ENCODE measurements at regions not wholly inside any gene's neighbourhood (a gene's known extent, or its start where the extent isn't known, plus 50 kb on each side); places are given as distances from the start of the nearest gene placed in this dataset.

- no peaks in the 10 kb centered on the region for H3K9me2 ChIP-seq (replicated peaks; ENCODE audit: control insufficient read depth, low read length)
- H3K4me1 ChIP-seq (ENCODE audit: control insufficient read depth, low read length): no peaks in the 10 kb centered on the region
- H3K79me2 ChIP-seq (ENCODE audit: control insufficient read depth, low read length): no peaks in the 10 kb centered on the region
- H3F3A ChIP-seq (ENCODE audit: control insufficient read depth, insufficient read depth): no peaks in the 10 kb centered on the region
- no peak overlapping the region for H3K4me2 ChIP-seq (ENCODE audit: low read length)
- H3K27me3 ChIP-seq (ENCODE audit: control insufficient read depth, low read length): peaks cover 3% of the 10 kb centered on the region; the same call in 1 of the 2 replicates
- no peak overlapping the region for H3K4me3 ChIP-seq (ENCODE audit: low read length)
- H3K27ac ChIP-seq (ENCODE audit: low read depth, low read length): no peak overlapping the region
- TF ChIP-seq CTCF (IDR thresholded peaks at IDR 0.05; ENCODE audit: low read depth, low read length, poor library complexity, severe bottlenecking): no peak
- H3K36me3 ChIP-seq (ENCODE audit: control insufficient read depth, low read length): no peaks in the 10 kb centered on the region
- no peaks in the 10 kb centered on the region for H4K20me1 ChIP-seq (ENCODE audit: control insufficient read depth, insufficient read depth, low read depth, low read length)
- no peaks in the 10 kb centered on the region for H3K9me3 ChIP-seq (ENCODE audit: control insufficient read depth, insufficient read depth, low read length)
Measured at GRCh38 chr1:30381671-30382365, 341.6 kb downstream of the MATN1 start.

GRCh38 chr1:30381266-30381665, 342.1 kb downstream of the MATN1 start:
- Histone ChIP-seq H4K20me1 (ENCODE audit: control insufficient read depth, insufficient read depth, low read depth, low read length) (no peaks in the 10 kb centered on the region), H3K4me2 (ENCODE audit: low read length) (no peak overlapping the region), H3F3A (ENCODE audit: control insufficient read depth, insufficient read depth) (no peaks in the 10 kb centered on the region), H3K4me1 (ENCODE audit: control insufficient read depth, low read length) (no peaks in the 10 kb centered on the region), H3K9me2 (replicated peaks; ENCODE audit: control insufficient read depth, low read length) (no peaks in the 10 kb centered on the region), H3K9me3 (ENCODE audit: control insufficient read depth, insufficient read depth, low read length) (no peaks in the 10 kb centered on the region), H3K36me3 (ENCODE audit: control insufficient read depth, low read length) (no peaks in the 10 kb centered on the region), H3K27ac (ENCODE audit: low read depth, low read length) (no peak overlapping the region), H3K4me3 (ENCODE audit: low read length) (no peak overlapping the region), H3K27me3 (ENCODE audit: control insufficient read depth, low read length) (peaks cover 3% of the 10 kb centered on the region; the same call in 1 of the 2 replicates), H3K79me2 (ENCODE audit: control insufficient read depth, low read length) (no peaks in the 10 kb centered on the region)
- TF ChIP-seq EZH2phosphoT487 (IDR thresholded peaks at IDR 0.05; ENCODE audit: borderline replicate concordance, low read length): no peak

- Histone ChIP-seq H3K36me3 (ENCODE audit: control insufficient read depth, low read length) (no peaks in the 10 kb centered on the region), H3K9me2 (replicated peaks; ENCODE audit: control insufficient read depth, low read length) (no peaks in the 10 kb centered on the region), H3K27me3 (ENCODE audit: control insufficient read depth, low read length) (peaks cover 3% of the 10 kb centered on the region; the same call in 1 of the 2 replicates), H3K9me3 (ENCODE audit: control insufficient read depth, insufficient read depth, low read length) (no peaks in the 10 kb centered on the region), H3K79me2 (ENCODE audit: control insufficient read depth, low read length) (no peaks in the 10 kb centered on the region), H3K4me1 (ENCODE audit: control insufficient read depth, low read length) (no peaks in the 10 kb centered on the region), H3K4me3 (ENCODE audit: low read length) (no peak overlapping the region), H3K27ac (ENCODE audit: low read depth, low read length) (no peak overlapping the region), H4K20me1 (ENCODE audit: control insufficient read depth, insufficient read depth, low read depth, low read length) (no peaks in the 10 kb centered on the region), H3F3A (ENCODE audit: control insufficient read depth, insufficient read depth) (no peaks in the 10 kb centered on the region), H3K4me2 (ENCODE audit: low read length) (no peak overlapping the region)
- no peak for TF ChIP-seq EZH2phosphoT487 (IDR thresholded peaks at IDR 0.05; ENCODE audit: borderline replicate concordance, low read length)
- peak; percentile 3 for TF ChIP-seq CTCF (IDR thresholded peaks at IDR 0.05; ENCODE audit: low read depth, low read length, poor library complexity, severe bottlenecking)
Measured at GRCh38 chr1:30380625-30380984, 342.8 kb downstream of the MATN1 start.

- Histone ChIP-seq H3K36me3 (ENCODE audit: control insufficient read depth, low read length) (no peaks in the 10 kb centered on the region), H4K20me1 (ENCODE audit: control insufficient read depth, insufficient read depth, low read depth, low read length) (no peaks in the 10 kb centered on the region), H3K4me3 (ENCODE audit: low read length) (no peak overlapping the region), H3F3A (ENCODE audit: control insufficient read depth, insufficient read depth) (no peaks in the 10 kb centered on the region), H3K4me2 (ENCODE audit: low read length) (no peak overlapping the region), H3K27me3 (ENCODE audit: control insufficient read depth, low read length) (peaks cover 3% of the 10 kb centered on the region; the same call in 1 of the 2 replicates), H3K4me1 (ENCODE audit: control insufficient read depth, low read length) (no peaks in the 10 kb centered on the region), H3K79me2 (ENCODE audit: control insufficient read depth, low read length) (no peaks in the 10 kb centered on the region), H3K9me3 (ENCODE audit: control insufficient read depth, insufficient read depth, low read length) (no peaks in the 10 kb centered on the region), H3K27ac (ENCODE audit: low read depth, low read length) (no peak overlapping the region), H3K9me2 (replicated peaks; ENCODE audit: control insufficient read depth, low read length) (no peaks in the 10 kb centered on the region)
- TF ChIP-seq EZH2phosphoT487 (IDR thresholded peaks at IDR 0.05; ENCODE audit: borderline replicate concordance, low read length): no peak
- TF ChIP-seq CTCF (IDR thresholded peaks at IDR 0.05; ENCODE audit: low read depth, low read length, poor library complexity, severe bottlenecking): peak; percentile 86
Measured at GRCh38 chr1:30379684-30380624, 343.4 kb downstream of the MATN1 start.
